ENCODE measurements at regions not wholly inside any gene's neighbourhood (a gene's known extent, or its start where the extent isn't known, plus 50 kb on each side); places are given as distances from the start of the nearest gene placed in this dataset.

- no peaks in the 10 kb centered on the region for H3K36me3 ChIP-seq (ENCODE audit: control insufficient read depth, insufficient read depth, low read length)
- H3K4me3 ChIP-seq (ENCODE audit: low read depth, low read length) = no peak overlapping the region
- no peaks in the 10 kb centered on the region for H3K9me3 ChIP-seq (ENCODE audit: control insufficient read depth, insufficient read depth, low read length)
- H3K4me1 ChIP-seq (ENCODE audit: control insufficient read depth, insufficient read depth, low read length) = no peaks in the 10 kb centered on the region
- no peaks in the 10 kb centered on the region for H3K27me3 ChIP-seq (ENCODE audit: control insufficient read depth, insufficient read depth, low read length)
- no peak overlapping the region for H3K9ac ChIP-seq (ENCODE audit: low read depth, low read length)
These were observed 1048.5 kb downstream of the SLC6A15 start for GRCh38 chr12:83864054-83864453.

GRCh38 chr12:83859021-83859420, 1053.6 kb downstream of the SLC6A15 start:
- H3K9me3 ChIP-seq (ENCODE audit: control insufficient read depth, insufficient read depth, low read length) = no peaks in the 10 kb centered on the region
- no peak overlapping the region for H3K4me3 ChIP-seq (ENCODE audit: low read depth, low read length)
- no peak overlapping the region for H3K9ac ChIP-seq (ENCODE audit: low read depth, low read length)
- no peaks in the 10 kb centered on the region for H3K36me3 ChIP-seq (ENCODE audit: control insufficient read depth, insufficient read depth, low read length)
- H3K4me1 ChIP-seq (ENCODE audit: control insufficient read depth, insufficient read depth, low read length) = no peaks in the 10 kb centered on the region
- H3K27me3 ChIP-seq (ENCODE audit: control insufficient read depth, insufficient read depth, low read length) = no peaks in the 10 kb centered on the region

- H3K4me3 ChIP-seq (ENCODE audit: low read depth, low read length) = no peak overlapping the region
- no peaks in the 10 kb centered on the region for H3K36me3 ChIP-seq (ENCODE audit: control insufficient read depth, insufficient read depth, low read length)
- no peaks in the 10 kb centered on the region for H3K4me1 ChIP-seq (ENCODE audit: control insufficient read depth, insufficient read depth, low read length)
- H3K9ac ChIP-seq (ENCODE audit: low read depth, low read length) = no peak overlapping the region
- no peaks in the 10 kb centered on the region for H3K9me3 ChIP-seq (ENCODE audit: control insufficient read depth, insufficient read depth, low read length)
- H3K27me3 ChIP-seq (ENCODE audit: control insufficient read depth, insufficient read depth, low read length) = no peaks in the 10 kb centered on the region
These were observed 1055.8 kb downstream of the SLC6A15 start for GRCh38 chr12:83856803-83857202.

GRCh38 chr12:83850531-83850930, 1062.1 kb downstream of the SLC6A15 start:
- Histone ChIP-seq H3K4me1 (ENCODE audit: control insufficient read depth, insufficient read depth, low read length) (no peaks in the 10 kb centered on the region), H3K9ac (ENCODE audit: low read depth, low read length) (no peak overlapping the region), H3K27me3 (ENCODE audit: control insufficient read depth, insufficient read depth, low read length) (no peaks in the 10 kb centered on the region), H3K4me3 (ENCODE audit: low read depth, low read length) (no peak overlapping the region), H3K36me3 (ENCODE audit: control insufficient read depth, insufficient read depth, low read length) (no peaks in the 10 kb centered on the region), H3K9me3 (ENCODE audit: control insufficient read depth, insufficient read depth, low read length) (no peaks in the 10 kb centered on the region)

GRCh38 chr12:83848702-83849101, 1063.9 kb downstream of the SLC6A15 start:
- H3K4me3 ChIP-seq (ENCODE audit: low read depth, low read length) = no peak overlapping the region
- H3K9me3 ChIP-seq (ENCODE audit: control insufficient read depth, insufficient read depth, low read length) = no peaks in the 10 kb centered on the region
- no peaks in the 10 kb centered on the region for H3K27me3 ChIP-seq (ENCODE audit: control insufficient read depth, insufficient read depth, low read length)
- no peaks in the 10 kb centered on the region for H3K36me3 ChIP-seq (ENCODE audit: control insufficient read depth, insufficient read depth, low read length)
- no peaks in the 10 kb centered on the region for H3K4me1 ChIP-seq (ENCODE audit: control insufficient read depth, insufficient read depth, low read length)
- H3K9ac ChIP-seq (ENCODE audit: low read depth, low read length) = no peak overlapping the region

GRCh38 chr12:83843541-83843940, 1069.1 kb downstream of the SLC6A15 start:
- Histone ChIP-seq H3K4me1 (ENCODE audit: control insufficient read depth, insufficient read depth, low read length) (no peaks in the 10 kb centered on the region), H3K9ac (ENCODE audit: low read depth, low read length) (no peak overlapping the region), H3K4me3 (ENCODE audit: low read depth, low read length) (no peak overlapping the region), H3K9me3 (ENCODE audit: control insufficient read depth, insufficient read depth, low read length) (no peaks in the 10 kb centered on the region), H3K36me3 (ENCODE audit: control insufficient read depth, insufficient read depth, low read length) (no peaks in the 10 kb centered on the region), H3K27me3 (ENCODE audit: control insufficient read depth, insufficient read depth, low read length) (no peaks in the 10 kb centered on the region)

GRCh38 chr12:83841620-83842019, 1071.0 kb downstream of the SLC6A15 start:
- Histone ChIP-seq H3K36me3 (ENCODE audit: control insufficient read depth, insufficient read depth, low read length) (no peaks in the 10 kb centered on the region), H3K4me3 (ENCODE audit: low read depth, low read length) (no peak overlapping the region), H3K4me1 (ENCODE audit: control insufficient read depth, insufficient read depth, low read length) (no peaks in the 10 kb centered on the region), H3K27me3 (ENCODE audit: control insufficient read depth, insufficient read depth, low read length) (no peaks in the 10 kb centered on the region), H3K9ac (ENCODE audit: low read depth, low read length) (no peak overlapping the region), H3K9me3 (ENCODE audit: control insufficient read depth, insufficient read depth, low read length) (no peaks in the 10 kb centered on the region)

- Histone ChIP-seq H3K4me3 (ENCODE audit: low read depth, low read length) (no peak overlapping the region), H3K4me1 (ENCODE audit: control insufficient read depth, insufficient read depth, low read length) (no peaks in the 10 kb centered on the region), H3K36me3 (ENCODE audit: control insufficient read depth, insufficient read depth, low read length) (no peaks in the 10 kb centered on the region), H3K9me3 (ENCODE audit: control insufficient read depth, insufficient read depth, low read length) (no peaks in the 10 kb centered on the region), H3K27me3 (ENCODE audit: control insufficient read depth, insufficient read depth, low read length) (no peaks in the 10 kb centered on the region), H3K9ac (ENCODE audit: low read depth, low read length) (no peak overlapping the region)
These were observed 1084.7 kb downstream of the SLC6A15 start for GRCh38 chr12:83827860-83828259.

GRCh38 chr12:83827193-83827592, 1085.4 kb downstream of the SLC6A15 start:
- Histone ChIP-seq H3K36me3 (ENCODE audit: control insufficient read depth, insufficient read depth, low read length) (no peaks in the 10 kb centered on the region), H3K27me3 (ENCODE audit: control insufficient read depth, insufficient read depth, low read length) (no peaks in the 10 kb centered on the region), H3K4me3 (ENCODE audit: low read depth, low read length) (no peak overlapping the region)

GRCh38 chr12:83826112-83826511, 1086.5 kb downstream of the SLC6A15 start:
- no peak overlapping the region for H3K4me3 ChIP-seq (ENCODE audit: low read depth, low read length)
- H3K4me1 ChIP-seq (ENCODE audit: control insufficient read depth, insufficient read depth, low read length) = no peaks in the 10 kb centered on the region

More at GRCh38 chr12:83827193-83827592, 1085.4 kb downstream of the SLC6A15 start:
- H3K4me1 ChIP-seq (ENCODE audit: control insufficient read depth, insufficient read depth, low read length) = no peaks in the 10 kb centered on the region
- H3K9me3 ChIP-seq (ENCODE audit: control insufficient read depth, insufficient read depth, low read length) = no peaks in the 10 kb centered on the region
- no peak overlapping the region for H3K9ac ChIP-seq (ENCODE audit: low read depth, low read length)

GRCh38 chr12:83823386-83824045, 1089.1 kb downstream of the SLC6A15 start:
- no peaks in the 10 kb centered on the region for H3K36me3 ChIP-seq (ENCODE audit: control insufficient read depth, insufficient read depth, low read length)
- H3K4me3 ChIP-seq (ENCODE audit: low read depth, low read length) = no peak overlapping the region
- no peaks in the 10 kb centered on the region for H3K9me3 ChIP-seq (ENCODE audit: control insufficient read depth, insufficient read depth, low read length)
- H3K27me3 ChIP-seq (ENCODE audit: control insufficient read depth, insufficient read depth, low read length) = no peaks in the 10 kb centered on the region
- no peaks in the 10 kb centered on the region for H3K4me1 ChIP-seq (ENCODE audit: control insufficient read depth, insufficient read depth, low read length)
- no peak overlapping the region for H3K9ac ChIP-seq (ENCODE audit: low read depth, low read length)

More at GRCh38 chr12:83826112-83826511, 1086.5 kb downstream of the SLC6A15 start:
- H3K9me3 ChIP-seq (ENCODE audit: control insufficient read depth, insufficient read depth, low read length) = no peaks in the 10 kb centered on the region
- no peak overlapping the region for H3K9ac ChIP-seq (ENCODE audit: low read depth, low read length)
- no peaks in the 10 kb centered on the region for H3K27me3 ChIP-seq (ENCODE audit: control insufficient read depth, insufficient read depth, low read length)
- H3K36me3 ChIP-seq (ENCODE audit: control insufficient read depth, insufficient read depth, low read length) = no peaks in the 10 kb centered on the region

- Histone ChIP-seq H3K27me3 (ENCODE audit: control insufficient read depth, insufficient read depth, low read length) (no peaks in the 10 kb centered on the region), H3K4me3 (ENCODE audit: low read depth, low read length) (no peak overlapping the region), H3K36me3 (ENCODE audit: control insufficient read depth, insufficient read depth, low read length) (no peaks in the 10 kb centered on the region), H3K9ac (ENCODE audit: low read depth, low read length) (no peak overlapping the region), H3K4me1 (ENCODE audit: control insufficient read depth, insufficient read depth, low read length) (no peaks in the 10 kb centered on the region), H3K9me3 (ENCODE audit: control insufficient read depth, insufficient read depth, low read length) (no peaks in the 10 kb centered on the region)
These were observed 1090.6 kb downstream of the SLC6A15 start for GRCh38 chr12:83821967-83822366.

All from iPS-15b (cell line).